Transverse colon (tissue), 4 donors: ENCODE measurements at regions not wholly inside any gene's neighbourhood (a gene's known extent, or its start where the extent isn't known, plus 50 kb on each side); places are given as distances from the start of the nearest gene placed in this dataset.

ENCODE experiments used
- CTCF ChIP-seq, 5 experiments: fragments of 200-600 bp in 3 of 5; fragments of 450-650 bp in 2 of 5; sonication (generic) in 3 of 5; IDR thresholded peaks; 1 replicate in 2 of 5; 2 replicates in 3 of 5; pipeline ENCODE4 v1.5.1; 2016 to 2017; ENCODE audit warnings: antibody characterized with exemption in 5 of 5, inconsistent platforms in 3 of 5, mild to moderate bottlenecking in 2 of 5, moderate library complexity in 1 of 5
- POLR2A ChIP-seq: fragments of 450-650 bp; IDR thresholded peaks from one replicate; pipeline ENCODE4 v1.6.1; 2016; ENCODE audit warnings: antibody characterized with exemption, mild to moderate bottlenecking, moderate library complexity
- POLR2AphosphoS5 ChIP-seq, 3 donors: sonication (generic); formaldehyde crosslinking; IDR thresholded peaks; one replicate each; pipeline ENCODE4 v1.6.1; 2016; ENCODE audit warnings: antibody characterized with exemption in 3 of 3

GRCh38 chr22:35476341-35476740 is 64.3 kb upstream of the RASD2 start:
- TF ChIP-seq CTCF (IDR thresholded peaks at IDR 0.05) (no peak), POLR2A (no peak), POLR2AphosphoS5 (IDR thresholded peaks at IDR 0.05) (no peak)
